ENCODE measurements at regions not wholly inside any gene's neighbourhood (a gene's known extent, or its start where the extent isn't known, plus 50 kb on each side); places are given as distances from the start of the nearest gene placed in this dataset.

DNA sequence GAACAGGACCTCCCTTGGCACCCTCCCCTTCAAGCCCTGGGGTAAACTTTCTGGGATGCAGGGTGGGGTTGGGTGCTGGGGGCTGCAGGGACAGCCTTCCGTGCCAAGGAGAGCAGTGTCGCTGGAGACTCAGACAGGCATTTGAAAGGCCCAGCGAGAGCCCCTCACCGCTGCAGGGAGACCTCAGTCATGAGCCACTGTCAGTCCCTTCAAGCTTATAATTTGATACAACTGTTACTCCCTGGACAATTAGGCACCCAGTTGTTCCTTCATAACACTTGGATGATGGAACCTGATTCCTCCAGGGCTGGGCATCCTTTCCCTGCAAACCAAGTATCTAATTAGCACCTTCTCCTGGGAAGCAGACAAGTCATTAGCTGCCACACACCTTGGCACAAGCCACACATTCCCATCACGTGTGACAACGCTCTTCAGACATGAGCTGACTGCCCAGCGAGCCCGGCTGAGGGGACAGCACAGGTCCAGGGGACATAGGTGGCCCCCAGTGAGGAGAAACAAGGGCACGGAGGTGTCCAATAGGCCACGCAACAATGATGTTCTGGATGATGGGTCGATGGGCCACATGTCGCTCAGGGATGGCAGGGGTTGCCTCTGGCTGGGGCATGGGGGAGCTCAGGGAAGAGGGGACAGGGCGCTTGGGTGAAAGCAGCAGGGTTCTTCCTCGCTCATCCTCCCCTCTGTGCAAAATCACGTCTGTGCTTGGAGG lies 59.6 kb downstream of the KCNF1 start:
- TF ChIP-seq SP1 (IDR thresholded peaks at IDR 0.05) = no peak
- no peak for TF ChIP-seq FOXA1 (IDR thresholded peaks at IDR 0.05)
- TF ChIP-seq BHLHE40 (IDR thresholded peaks at IDR 0.05; ENCODE audit: borderline replicate concordance) = no peak
- no peak for TF ChIP-seq TARDBP (IDR thresholded peaks at IDR 0.05)
- TF ChIP-seq FOXM1 (IDR thresholded peaks at IDR 0.05; ENCODE audit: borderline replicate concordance) = no peak
- TF ChIP-seq, protein P1, sequence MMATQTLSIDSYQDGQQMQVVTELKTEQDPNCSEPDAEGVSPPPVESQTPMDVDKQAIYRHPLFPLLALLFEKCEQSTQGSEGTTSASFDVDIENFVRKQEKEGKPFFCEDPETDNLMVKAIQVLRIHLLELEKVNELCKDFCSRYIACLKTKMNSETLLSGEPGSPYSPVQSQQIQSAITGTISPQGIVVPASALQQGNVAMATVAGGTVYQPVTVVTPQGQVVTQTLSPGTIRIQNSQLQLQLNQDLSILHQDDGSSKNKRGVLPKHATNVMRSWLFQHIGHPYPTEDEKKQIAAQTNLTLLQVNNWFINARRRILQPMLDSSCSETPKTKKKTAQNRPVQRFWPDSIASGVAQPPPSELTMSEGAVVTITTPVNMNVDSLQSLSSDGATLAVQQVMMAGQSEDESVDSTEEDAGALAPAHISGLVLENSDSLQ (IDR thresholded peaks at IDR 0.05) = no peak
- no peak for TF ChIP-seq SUZ12 (IDR thresholded peaks at IDR 0.05)
- no peak for TF ChIP-seq ZNF384 (IDR thresholded peaks at IDR 0.05)

All from HEK293T (cell line).